22Rv1 (cell line): ENCODE measurements at regions not wholly inside any gene's neighbourhood (a gene's known extent, or its start where the extent isn't known, plus 50 kb on each side); places are given as distances from the start of the nearest gene placed in this dataset.

Experiments
- H3K27ac ChIP-seq: fragments of 450-650 bp; 2 replicates; pipeline ENCODE4 v1.5.1; 2017
- ZFX ChIP-seq: fragments of 450-650 bp; IDR thresholded peaks from 2 replicates; pipeline ENCODE4 v1.6.1; 2017; ENCODE audit warnings: antibody characterized with exemption, borderline replicate concordance
- TF ChIP-seq, protein P1 (sequence below): fragments of 450-650 bp; IDR thresholded peaks from 2 replicates; pipeline ENCODE4 v1.5.1; 2017; ENCODE audit warnings: mild to moderate bottlenecking

DNA sequence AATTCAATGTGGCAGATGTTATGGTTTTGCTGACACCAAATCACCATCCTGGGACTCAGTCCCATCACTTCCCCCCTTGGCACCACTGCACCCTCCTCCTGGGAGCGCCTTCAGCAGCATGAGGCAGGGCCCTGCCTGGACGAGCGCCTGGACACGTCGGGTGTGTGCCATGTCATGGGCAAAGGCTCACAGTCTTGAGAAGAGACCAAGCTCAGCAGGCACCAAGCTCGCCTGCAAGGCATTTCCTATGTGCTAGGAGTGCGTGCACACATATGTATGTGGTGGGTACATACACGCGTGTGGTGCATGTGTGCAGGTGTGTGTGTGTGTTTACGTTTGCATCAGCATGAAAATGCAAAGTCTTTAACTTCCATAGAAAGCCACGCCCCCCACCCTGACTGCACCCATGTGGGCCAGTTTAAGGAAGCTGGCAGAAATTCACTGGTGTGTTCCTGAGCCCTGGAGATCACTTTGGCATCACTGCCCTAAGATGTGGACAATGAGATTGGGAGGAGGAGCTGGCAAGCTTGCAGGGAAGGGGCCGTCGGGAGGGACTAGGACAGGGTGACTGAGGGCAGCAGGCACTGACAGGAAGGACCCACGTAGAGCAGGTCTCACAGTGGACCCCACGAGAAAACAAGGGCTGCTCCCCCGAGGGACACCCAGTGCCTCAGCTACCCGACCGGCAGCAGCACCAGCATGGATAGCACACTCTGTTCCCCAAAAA lies 169.9 kb upstream of the PPP2R2D start:
- no peak overlapping the region for H3K27ac ChIP-seq
- TF ChIP-seq, protein P1, sequence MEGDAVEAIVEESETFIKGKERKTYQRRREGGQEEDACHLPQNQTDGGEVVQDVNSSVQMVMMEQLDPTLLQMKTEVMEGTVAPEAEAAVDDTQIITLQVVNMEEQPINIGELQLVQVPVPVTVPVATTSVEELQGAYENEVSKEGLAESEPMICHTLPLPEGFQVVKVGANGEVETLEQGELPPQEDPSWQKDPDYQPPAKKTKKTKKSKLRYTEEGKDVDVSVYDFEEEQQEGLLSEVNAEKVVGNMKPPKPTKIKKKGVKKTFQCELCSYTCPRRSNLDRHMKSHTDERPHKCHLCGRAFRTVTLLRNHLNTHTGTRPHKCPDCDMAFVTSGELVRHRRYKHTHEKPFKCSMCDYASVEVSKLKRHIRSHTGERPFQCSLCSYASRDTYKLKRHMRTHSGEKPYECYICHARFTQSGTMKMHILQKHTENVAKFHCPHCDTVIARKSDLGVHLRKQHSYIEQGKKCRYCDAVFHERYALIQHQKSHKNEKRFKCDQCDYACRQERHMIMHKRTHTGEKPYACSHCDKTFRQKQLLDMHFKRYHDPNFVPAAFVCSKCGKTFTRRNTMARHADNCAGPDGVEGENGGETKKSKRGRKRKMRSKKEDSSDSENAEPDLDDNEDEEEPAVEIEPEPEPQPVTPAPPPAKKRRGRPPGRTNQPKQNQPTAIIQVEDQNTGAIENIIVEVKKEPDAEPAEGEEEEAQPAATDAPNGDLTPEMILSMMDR: no peak
- no peak for TF ChIP-seq ZFX

DNA sequence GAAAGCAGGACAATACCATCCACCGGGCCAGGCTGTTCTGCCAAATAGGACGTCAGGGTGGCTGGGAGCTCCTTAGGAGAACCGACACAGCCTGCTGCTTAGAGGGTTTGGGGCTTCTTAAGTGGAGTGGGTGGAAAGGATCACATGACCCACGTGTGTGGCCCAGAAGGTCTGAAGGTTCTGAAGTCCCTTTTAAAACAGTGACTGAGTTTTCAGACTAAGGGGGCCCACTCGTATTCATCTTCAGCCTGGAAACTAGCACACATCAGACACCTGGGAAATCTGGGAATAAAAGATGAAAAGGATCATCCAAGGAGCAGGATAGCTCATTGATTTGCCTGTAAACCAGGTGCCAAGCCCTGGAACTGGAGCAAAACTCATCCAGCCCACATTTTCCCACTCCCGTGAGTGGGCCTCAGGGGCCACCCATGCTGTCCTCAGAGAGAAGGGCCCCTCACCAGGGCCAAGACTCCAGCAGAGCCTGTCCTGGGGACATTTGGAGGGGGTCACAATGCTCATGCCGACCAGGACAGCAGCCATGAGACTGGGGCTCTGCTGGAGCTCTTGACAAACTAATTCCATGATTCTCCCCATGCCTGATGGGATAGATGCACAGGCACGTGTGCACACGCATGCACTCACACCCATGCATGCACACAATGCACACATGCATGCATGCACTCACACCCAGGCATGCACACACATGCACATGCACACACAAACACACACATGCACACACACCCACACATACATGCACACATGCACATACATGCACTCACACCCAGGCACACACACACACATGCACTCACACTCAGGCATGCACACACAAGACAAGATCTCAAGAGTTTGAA lies 168.8 kb upstream of the PPP2R2D start:
- H3K27ac ChIP-seq: no peak overlapping the region
- no peak for TF ChIP-seq ZFX
- TF ChIP-seq, protein P1: no peak

DNA sequence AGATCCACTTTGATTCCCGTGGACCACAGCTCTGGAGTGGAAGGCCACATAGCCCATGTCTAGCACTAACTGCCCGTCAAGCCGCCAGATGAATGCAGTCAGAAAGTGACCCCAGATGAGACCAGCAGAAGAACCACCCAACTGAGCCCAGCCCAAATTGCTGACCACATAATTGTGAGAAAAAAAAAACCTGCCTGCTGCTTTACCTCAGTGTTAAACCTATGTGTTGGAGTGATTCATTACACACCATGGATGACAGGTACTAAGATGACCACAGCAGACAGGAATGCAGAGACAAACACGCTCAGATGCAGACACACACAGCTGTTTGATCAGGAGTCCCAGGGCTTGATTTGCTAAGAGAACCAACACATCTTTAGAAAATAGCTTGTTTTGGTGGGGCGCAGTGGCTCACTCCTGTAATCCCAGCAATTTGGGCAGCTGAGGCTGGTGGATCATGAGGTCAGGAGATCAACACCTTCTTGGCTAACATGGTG lies 168.1 kb upstream of the PPP2R2D start:
- no peak for TF ChIP-seq ZFX
- TF ChIP-seq, protein P1: no peak
- H3K27ac ChIP-seq: no peak overlapping the region

DNA sequence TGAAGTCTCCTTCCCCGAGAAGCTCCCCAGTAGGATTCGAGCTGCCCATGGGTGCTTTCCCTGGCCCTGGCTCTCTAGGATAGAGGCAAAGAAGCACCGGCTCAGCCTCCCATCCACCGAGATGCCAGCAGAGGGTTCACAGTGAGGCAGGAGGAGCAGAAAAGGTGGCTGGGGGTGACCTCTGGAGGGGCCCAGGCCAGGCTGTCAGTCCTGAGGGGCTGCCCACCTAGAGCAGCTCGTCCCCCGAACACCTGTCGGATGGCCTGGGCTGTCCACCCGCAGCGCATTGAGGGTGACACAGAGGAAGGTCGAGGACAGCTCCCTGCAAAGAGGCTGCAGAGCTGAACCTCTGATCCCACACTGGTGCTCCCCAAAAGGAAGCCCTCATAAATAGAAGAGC lies 167.2 kb upstream of the PPP2R2D start:
- H3K27ac ChIP-seq: no peak overlapping the region
- TF ChIP-seq, protein P1: no peak
- TF ChIP-seq ZFX: no peak

DNA sequence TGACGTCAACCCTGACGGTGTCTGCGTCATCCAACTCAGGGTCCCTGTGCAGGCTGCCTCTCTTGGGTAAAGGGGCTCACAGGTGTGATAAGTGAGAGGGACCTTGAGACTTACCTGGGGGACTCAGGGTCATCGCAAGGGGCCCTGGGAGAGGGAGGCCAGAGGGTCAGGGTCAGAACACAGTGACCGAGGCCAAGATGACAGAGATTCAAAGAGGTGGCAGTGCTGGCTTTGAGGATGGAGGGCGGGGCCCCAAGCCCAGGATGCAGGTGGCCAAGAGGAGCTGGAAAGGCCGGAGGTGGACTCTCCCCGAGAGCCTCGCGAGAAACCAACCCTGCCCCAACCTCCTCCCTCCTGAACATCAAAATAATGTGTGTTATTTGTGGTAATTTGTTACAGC lies 165.2 kb upstream of the PPP2R2D start:
- H3K27ac ChIP-seq: no peak overlapping the region
- TF ChIP-seq, protein P1: no peak
- no peak for TF ChIP-seq ZFX

DNA sequence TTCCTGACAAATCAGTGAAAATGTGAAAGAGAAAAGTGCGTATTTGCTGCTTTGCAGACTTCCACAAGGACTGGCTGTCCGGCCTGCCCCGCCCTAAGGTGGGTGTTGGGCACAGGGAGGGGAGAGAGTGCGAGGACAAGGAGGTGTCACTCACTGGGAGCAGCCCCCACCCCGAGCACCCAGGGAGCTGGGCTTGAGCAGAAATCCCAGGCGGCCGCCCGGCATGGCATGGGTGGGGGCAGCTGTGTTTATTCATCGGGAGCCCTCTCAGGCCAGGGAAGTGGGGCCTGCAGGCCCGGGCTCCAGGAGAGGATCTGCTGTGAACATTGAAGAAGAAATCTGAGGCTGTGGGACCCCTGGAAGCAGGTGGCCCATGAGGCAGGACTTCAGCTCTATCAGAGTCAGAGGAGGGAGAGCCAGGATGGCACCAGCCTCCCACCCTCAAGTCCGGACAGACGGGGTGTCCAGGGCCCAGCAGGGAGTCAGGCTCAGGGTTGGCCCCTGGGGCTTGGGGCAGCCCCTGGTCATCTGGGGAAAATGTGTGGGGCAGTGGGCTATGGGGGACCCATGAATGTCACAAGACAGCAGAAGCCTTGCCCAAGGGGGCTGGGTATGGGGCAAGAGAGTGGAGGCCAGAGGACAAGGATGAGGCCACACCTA lies 164.4 kb upstream of the PPP2R2D start:
- H3K27ac ChIP-seq: no peak overlapping the region
- TF ChIP-seq ZFX: no peak
- TF ChIP-seq, protein P1: no peak
